Erythroblast (primary cell): ENCODE measurements at regions not wholly inside any gene's neighbourhood (a gene's known extent, or its start where the extent isn't known, plus 50 kb on each side); places are given as distances from the start of the nearest gene placed in this dataset.

ENCODE experiments used
- GATA1 ChIP-seq: IDR thresholded peaks from 2 replicates; pipeline ENCODE4 v1.6.1; 2011; ENCODE audit warnings: low read depth, mild to moderate bottlenecking, control low read depth, low read length, moderate library complexity
- POLR2A ChIP-seq: IDR thresholded peaks from 2 replicates; pipeline ENCODE4 v1.6.1; 2011; ENCODE audit warnings: mild to moderate bottlenecking, low read length

GRCh38 chr10:56063642-56064041, 297.4 kb downstream of the ZWINT start:
- no peak for TF ChIP-seq POLR2A
- TF ChIP-seq GATA1 = no peak
